ENCODE measurements at regions not wholly inside any gene's neighbourhood (a gene's known extent, or its start where the extent isn't known, plus 50 kb on each side); places are given as distances from the start of the nearest gene placed in this dataset.

GRCh38 chr2:78051480-78051879 is 529.3 kb upstream of the LRRTM4 start:
- TF ChIP-seq, protein P1, sequence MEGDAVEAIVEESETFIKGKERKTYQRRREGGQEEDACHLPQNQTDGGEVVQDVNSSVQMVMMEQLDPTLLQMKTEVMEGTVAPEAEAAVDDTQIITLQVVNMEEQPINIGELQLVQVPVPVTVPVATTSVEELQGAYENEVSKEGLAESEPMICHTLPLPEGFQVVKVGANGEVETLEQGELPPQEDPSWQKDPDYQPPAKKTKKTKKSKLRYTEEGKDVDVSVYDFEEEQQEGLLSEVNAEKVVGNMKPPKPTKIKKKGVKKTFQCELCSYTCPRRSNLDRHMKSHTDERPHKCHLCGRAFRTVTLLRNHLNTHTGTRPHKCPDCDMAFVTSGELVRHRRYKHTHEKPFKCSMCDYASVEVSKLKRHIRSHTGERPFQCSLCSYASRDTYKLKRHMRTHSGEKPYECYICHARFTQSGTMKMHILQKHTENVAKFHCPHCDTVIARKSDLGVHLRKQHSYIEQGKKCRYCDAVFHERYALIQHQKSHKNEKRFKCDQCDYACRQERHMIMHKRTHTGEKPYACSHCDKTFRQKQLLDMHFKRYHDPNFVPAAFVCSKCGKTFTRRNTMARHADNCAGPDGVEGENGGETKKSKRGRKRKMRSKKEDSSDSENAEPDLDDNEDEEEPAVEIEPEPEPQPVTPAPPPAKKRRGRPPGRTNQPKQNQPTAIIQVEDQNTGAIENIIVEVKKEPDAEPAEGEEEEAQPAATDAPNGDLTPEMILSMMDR (conservative IDR thresholded peaks at IDR 0.05; ENCODE audit: low read depth): no peak
- CTCF ChIA-PET: no interaction called here
- no peak overlapping the region for H3K27ac ChIP-seq
- POLR2A ChIA-PET (ENCODE audit: low non-redundant PET): no interaction called here
- DNase-seq (ENCODE audit: low spot score): no peak

DNA sequence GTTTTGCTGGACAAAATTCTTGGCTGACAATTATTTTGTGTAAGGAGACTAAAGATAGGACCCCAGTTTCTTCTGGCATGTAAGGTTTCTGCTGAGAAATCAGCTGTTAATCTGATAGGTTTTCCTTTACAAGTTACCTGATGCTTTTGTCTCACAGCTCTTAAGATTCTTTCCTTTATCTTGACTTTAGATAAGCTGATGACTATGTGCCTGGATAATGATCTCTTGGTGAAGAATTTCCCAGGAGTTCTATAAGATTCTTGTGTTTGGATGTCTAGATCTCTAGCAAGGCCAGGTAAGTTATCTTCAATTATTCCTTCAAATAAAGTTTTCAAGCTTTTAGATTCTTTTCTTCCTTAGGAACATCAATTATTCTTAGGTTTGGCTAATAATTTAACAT is 534.8 kb upstream of the LRRTM4 start:
- no peak for DNase-seq (ENCODE audit: low spot score)
- TF ChIP-seq, protein P1 (conservative IDR thresholded peaks at IDR 0.05; ENCODE audit: low read depth): no peak
- ChIA-PET POLR2A (ENCODE audit: low non-redundant PET) (no interaction called here), CTCF (interaction anchor here (0.7 kb wide), 1 partner anchor 351 kb away, joined by 5 read pairs; no protein-coding TSS in a partner anchor)
- no peak overlapping the region for H3K27ac ChIP-seq

DNA sequence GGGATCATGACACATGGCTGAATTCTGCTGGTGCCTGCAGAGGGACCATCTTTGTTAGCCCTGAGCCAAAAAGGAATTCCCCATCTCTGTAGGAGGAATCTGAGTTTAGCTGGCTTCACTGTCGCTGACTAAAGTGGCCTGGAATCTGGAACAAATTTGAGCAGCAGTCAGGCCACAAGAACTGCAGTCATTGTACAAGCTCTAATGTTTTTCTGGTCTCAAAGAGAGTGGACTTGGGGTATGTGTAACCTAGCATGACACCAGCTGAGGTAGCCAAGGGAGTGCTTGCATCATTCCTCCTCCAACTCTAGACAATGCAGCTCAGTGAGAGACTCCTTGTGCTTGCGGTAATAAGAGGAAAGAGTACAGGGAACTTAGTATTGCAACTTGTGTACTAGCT is 539.1 kb upstream of the LRRTM4 start:
- H3K27ac ChIP-seq: no peak overlapping the region
- TF ChIP-seq, protein P1 (conservative IDR thresholded peaks at IDR 0.05; ENCODE audit: low read depth): no peak
- ChIA-PET POLR2A (ENCODE audit: low non-redundant PET) (no interaction called here), CTCF (no interaction called here)
- no peak for DNase-seq (ENCODE audit: low spot score)

- TF ChIP-seq, protein P1 (conservative IDR thresholded peaks at IDR 0.05; ENCODE audit: low read depth): no peak
- no peak for DNase-seq (ENCODE audit: low spot score)
- ChIA-PET POLR2A (ENCODE audit: low non-redundant PET) (no interaction called here), CTCF (no interaction called here)
- no peak overlapping the region for H3K27ac ChIP-seq
Measured at GRCh38 chr2:78061732-78062131, 539.6 kb upstream of the LRRTM4 start.

- no peak for DNase-seq (ENCODE audit: low spot score)
- TF ChIP-seq, protein P1 (conservative IDR thresholded peaks at IDR 0.05; ENCODE audit: low read depth): no peak
- no peak overlapping the region for H3K27ac ChIP-seq
- ChIA-PET CTCF (no interaction called here), POLR2A (ENCODE audit: low non-redundant PET) (no interaction called here)
Measured at GRCh38 chr2:78063246-78064020, 541.3 kb upstream of the LRRTM4 start.

DNA sequence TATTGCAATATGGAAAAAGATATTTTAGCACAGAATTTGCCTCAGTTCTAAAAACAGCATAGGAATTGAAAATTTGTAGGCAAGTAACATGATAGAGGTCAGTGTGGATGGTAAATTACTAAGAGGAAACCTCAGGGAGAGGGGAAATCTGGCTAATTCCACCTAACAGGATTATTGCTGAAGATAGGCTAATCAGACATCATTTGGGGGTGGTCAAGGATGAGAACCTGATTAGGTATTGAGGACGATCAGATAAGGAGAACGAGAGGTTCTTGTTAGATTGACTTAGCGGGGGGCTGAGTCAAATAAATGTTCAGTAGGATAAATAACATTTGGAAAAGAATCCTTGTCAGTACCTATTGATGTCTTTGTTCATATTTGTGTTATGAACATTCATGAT is 543.2 kb upstream of the LRRTM4 start:
- TF ChIP-seq, protein P1 (conservative IDR thresholded peaks at IDR 0.05; ENCODE audit: low read depth): no peak
- POLR2A ChIA-PET (ENCODE audit: low non-redundant PET): no interaction called here
- DNase-seq (ENCODE audit: low spot score): no peak
- no peak overlapping the region for H3K27ac ChIP-seq
- CTCF ChIA-PET: interaction anchor here (0.5 kb wide), 1 partner anchor 51 kb away, joined by 7 read pairs; no protein-coding TSS in a partner anchor

All from RWPE1 (cell line).